ENCODE measurements at regions not wholly inside any gene's neighbourhood (a gene's known extent, or its start where the extent isn't known, plus 50 kb on each side); places are given as distances from the start of the nearest gene placed in this dataset.

DNA sequence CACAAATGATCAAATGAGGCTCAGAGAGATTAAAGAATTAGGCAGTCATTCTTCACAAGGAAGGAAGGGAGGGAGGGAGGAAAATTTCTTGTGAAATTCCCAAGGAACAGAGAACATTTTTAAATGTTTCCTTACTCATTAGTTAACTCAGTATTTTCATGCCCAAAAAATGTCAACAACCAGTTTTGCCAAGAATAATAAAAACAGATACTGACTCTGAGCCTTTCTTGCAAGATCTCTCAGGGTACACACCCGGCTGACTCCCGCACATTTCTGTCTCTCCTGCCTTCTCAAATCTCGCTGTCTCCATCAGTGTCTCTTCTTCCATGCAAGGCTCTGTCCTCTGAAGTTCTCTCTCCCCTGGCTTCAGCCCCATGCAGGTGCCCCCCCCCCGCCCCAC is 265.9 kb downstream of the TJP1 start:
- DNase-seq (no peak), ATAC-seq (no peak)
- peaks cover 13% of the 10 kb centered on the region for H3K27me3 Mint-ChIP-seq
- no peaks in the 10 kb centered on the region for H3K4me1 Mint-ChIP-seq
- H3K4me3 Mint-ChIP-seq, result no peak overlapping the region
- no peaks in the 10 kb centered on the region for H3K9me3 Mint-ChIP-seq
- no peaks in the 10 kb centered on the region for H3K36me3 Mint-ChIP-seq (ENCODE audit: low read depth)
- H3K27ac Mint-ChIP-seq, result no peak overlapping the region

DNA sequence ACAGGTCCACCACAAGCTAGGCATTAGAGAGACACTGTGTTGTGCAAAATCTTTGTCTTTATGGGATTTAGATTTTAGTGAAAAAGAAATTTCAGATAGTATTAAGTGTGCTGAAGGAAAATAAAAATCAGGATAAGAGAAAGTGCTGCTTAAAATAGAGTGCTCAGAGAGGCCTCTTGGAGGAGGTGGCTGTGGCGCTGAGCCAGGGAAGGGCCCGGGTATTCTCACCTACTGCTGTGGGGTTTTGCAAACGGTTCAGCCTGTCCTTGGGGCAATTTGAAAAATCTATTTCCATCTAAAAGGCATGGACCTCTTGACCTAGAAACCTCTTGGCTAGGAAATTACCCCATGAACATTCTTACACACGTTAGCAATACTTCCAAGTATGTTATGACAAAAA is 267.7 kb downstream of the TJP1 start:
- H3K27me3 Mint-ChIP-seq, result peaks cover 8% of the 10 kb centered on the region
- H3K36me3 Mint-ChIP-seq (ENCODE audit: low read depth), result no peaks in the 10 kb centered on the region
- H3K4me1 Mint-ChIP-seq, result no peaks in the 10 kb centered on the region
- H3K4me3 Mint-ChIP-seq, result no peak overlapping the region
- DNase-seq (no peak), ATAC-seq (no peak)
- no peaks in the 10 kb centered on the region for H3K9me3 Mint-ChIP-seq
- H3K27ac Mint-ChIP-seq, result no peak overlapping the region

DNA sequence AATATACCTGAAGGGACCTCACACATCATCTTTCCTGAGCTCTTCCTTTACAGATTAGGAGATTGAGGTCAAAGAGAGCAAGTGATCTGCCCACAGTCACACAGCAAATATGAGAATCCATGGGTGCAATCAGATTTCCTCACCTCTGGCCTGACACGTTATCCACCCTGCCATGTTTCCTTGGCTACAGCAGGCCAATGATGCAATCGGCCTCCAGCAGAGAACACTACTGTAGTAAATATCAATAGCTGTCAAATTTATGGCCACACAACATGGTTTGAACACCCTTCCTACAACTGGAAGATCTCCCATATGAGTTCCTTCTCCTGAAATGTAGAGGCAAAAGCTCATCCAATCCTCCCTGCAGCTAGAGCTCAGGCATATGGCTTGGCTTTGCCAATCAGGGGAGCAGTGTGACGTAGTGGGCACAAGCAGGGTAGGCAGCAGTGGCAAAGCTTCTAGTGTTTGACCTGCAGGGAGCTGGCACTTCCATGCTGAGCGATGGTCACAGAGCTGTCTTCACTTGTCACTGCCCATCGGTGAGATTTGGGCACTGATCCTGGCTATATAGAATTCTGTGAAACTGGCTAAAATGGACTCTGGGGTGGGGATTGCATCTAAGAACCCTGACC is 271.3 kb downstream of the TJP1 start:
- Mint-ChIP-seq H3K27ac (no peak overlapping the region), H3K27me3 (peaks cover 4% of the 10 kb centered on the region), H3K9me3 (peaks cover 4% of the 10 kb centered on the region), H3K4me3 (no peak overlapping the region), H3K4me1 (no peaks in the 10 kb centered on the region), H3K36me3 (ENCODE audit: low read depth) (peaks cover 1% of the 10 kb centered on the region)
- DNase-seq (no peak), ATAC-seq (no peak)

DNA sequence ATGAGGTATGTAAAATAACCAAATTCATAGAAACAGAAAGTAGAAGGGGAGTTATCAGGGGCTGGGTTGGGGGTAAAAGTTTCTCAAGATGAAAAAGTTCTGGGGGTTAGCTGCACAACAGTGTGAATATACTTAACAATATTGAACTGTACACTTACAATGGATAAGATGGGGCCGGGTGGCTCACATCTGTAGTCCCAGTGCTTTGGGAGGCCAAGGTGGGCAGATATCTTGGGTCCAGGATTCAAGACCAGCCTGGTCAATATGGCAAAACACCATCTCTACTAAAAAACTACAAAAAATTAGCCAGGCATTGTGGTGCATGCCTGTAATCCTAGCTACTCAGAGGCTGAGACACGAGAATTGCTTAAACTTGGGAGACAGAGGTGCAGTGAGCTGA is 274.3 kb downstream of the TJP1 start:
- Mint-ChIP-seq H3K27ac (no peak overlapping the region), H3K36me3 (ENCODE audit: low read depth) (peaks cover 1% of the 10 kb centered on the region), H3K4me1 (no peaks in the 10 kb centered on the region), H3K4me3 (no peak overlapping the region), H3K27me3 (peaks cover 4% of the 10 kb centered on the region), H3K9me3 (peaks cover 8% of the 10 kb centered on the region)
- ATAC-seq, result no peak
- no peak for DNase-seq

DNA sequence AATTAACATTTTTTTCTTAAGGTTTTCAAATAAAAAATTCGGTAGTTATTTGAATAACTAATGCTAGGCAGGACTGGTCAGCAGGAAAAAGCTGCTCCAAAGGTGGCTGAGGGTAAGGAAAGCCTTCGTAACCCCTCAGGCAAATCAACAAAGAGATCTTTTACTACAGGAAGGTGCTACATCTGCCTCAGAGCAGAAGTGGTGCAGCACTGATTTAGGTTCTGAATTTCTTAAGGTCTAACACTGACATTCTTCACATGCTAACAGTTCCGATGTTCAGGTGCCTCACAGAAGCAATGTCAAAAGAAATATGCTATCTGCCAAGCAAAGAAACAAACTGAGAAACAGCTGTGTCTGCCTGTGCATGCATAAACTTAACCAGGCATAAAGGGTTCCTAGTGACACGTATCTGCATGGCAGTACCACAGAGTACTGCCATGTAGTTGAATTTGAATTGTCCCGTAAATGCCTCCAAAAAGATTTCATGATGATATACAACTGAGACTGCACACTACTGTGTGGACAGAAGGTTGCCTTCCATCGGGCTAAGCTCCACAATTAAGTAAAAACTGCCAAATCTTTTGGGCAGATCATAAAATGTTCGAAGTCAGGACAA is 275.0 kb upstream of the NSMCE3 start:
- H3K36me3 Mint-ChIP-seq (ENCODE audit: low read depth), result peaks cover 1% of the 10 kb centered on the region
- peaks cover 7% of the 10 kb centered on the region for H3K27me3 Mint-ChIP-seq
- ATAC-seq (no peak), DNase-seq (no peak)
- no peak overlapping the region for H3K4me3 Mint-ChIP-seq
- H3K27ac Mint-ChIP-seq, result no peak overlapping the region
- peaks cover 8% of the 10 kb centered on the region for H3K9me3 Mint-ChIP-seq
- no peaks in the 10 kb centered on the region for H3K4me1 Mint-ChIP-seq

DNA sequence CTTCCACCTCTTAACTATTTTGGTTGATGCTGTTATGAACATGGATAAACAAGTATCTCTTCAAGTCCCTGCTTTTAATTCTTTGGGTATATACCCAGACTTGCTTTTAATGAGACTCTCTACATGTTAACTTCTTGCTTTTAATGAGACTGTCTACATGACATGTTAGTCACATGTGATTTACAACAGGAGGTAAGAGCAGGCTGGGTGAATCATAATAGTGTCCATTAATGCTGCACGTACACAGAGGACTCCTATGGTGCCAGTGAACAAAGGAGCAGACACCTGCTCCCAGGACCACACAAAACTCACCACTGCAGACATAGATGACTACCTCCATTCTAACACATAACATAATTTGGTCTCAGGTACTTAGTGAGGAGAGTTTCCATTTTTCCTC is 273.4 kb upstream of the NSMCE3 start:
- Mint-ChIP-seq H3K9me3 (peaks cover 8% of the 10 kb centered on the region), H3K27ac (no peak overlapping the region), H3K36me3 (ENCODE audit: low read depth) (peaks cover 1% of the 10 kb centered on the region), H3K27me3 (peaks cover 4% of the 10 kb centered on the region), H3K4me3 (no peak overlapping the region), H3K4me1 (no peaks in the 10 kb centered on the region)
- ATAC-seq, result no peak
- no peak for DNase-seq

DNA sequence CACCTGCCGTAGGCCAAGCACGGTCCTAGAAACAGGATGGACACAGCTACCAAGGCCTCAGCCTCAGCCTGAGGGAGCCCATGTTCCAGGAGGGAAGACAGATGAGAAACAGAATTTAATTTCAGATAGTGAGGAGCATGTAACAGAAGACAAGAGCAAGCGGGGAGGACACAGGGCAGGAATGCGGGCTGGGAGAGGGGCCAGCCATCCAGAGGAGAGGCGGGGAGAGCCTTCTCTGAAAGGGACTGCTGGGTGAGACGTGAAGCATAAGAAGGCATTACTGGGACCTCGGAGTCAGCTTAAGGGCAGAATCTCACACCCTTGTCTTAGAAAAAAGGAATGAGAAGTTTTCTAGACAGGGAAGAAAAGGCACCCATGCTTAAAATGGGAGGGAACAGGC is 271.7 kb upstream of the NSMCE3 start:
- DNase-seq (no peak), ATAC-seq (no peak)
- Mint-ChIP-seq H3K27me3 (peaks cover 4% of the 10 kb centered on the region), H3K36me3 (ENCODE audit: low read depth) (peaks cover 1% of the 10 kb centered on the region), H3K27ac (no peak overlapping the region), H3K9me3 (peaks cover 7% of the 10 kb centered on the region), H3K4me1 (no peaks in the 10 kb centered on the region), H3K4me3 (no peak overlapping the region)

DNA sequence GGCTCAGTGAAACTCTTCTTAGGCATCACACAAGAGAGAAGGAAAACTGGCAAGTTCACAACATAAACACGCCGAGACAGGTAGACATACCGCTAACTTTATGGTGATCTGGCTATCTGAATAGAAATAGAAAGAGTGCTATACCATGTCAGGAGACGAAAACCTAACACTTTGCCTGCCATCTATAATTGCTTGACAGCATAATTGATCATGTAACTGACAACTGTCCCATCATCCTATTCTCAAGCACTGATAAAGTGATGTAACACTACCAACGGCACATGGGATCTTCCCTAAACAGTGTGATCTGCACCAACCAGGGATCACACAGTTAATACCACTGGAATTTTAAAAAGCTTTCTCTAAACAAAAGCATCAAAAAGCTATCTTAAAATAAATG is 270.9 kb upstream of the NSMCE3 start:
- no peak for ATAC-seq
- Mint-ChIP-seq H3K27me3 (peaks cover 4% of the 10 kb centered on the region), H3K36me3 (ENCODE audit: low read depth) (no peaks in the 10 kb centered on the region), H3K27ac (no peak overlapping the region), H3K9me3 (no peaks in the 10 kb centered on the region), H3K4me3 (no peak overlapping the region), H3K4me1 (no peaks in the 10 kb centered on the region)
- DNase-seq, result no peak

DNA sequence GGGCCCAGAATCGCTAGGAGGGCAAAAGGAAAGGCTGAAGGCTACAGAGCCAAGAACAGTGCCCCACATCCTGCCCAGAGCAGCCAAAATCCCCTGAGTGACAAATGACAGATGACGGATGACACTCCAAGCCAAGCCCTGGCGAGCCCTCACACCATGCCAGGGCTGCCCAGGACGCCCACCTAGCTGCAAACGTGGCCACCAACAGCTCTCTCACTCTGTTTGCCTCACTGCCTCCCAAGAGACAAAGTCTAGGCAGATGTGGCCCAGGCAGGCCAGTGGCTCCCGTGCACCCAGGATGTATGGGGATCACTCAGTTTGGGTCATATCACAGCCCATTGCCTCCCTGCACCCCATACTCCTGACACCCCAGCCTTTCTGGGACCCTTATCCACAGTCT is 270.1 kb upstream of the NSMCE3 start:
- Mint-ChIP-seq H3K4me3 (no peak overlapping the region), H3K27me3 (peaks cover 4% of the 10 kb centered on the region), H3K4me1 (no peaks in the 10 kb centered on the region), H3K27ac (no peak overlapping the region), H3K36me3 (ENCODE audit: low read depth) (no peaks in the 10 kb centered on the region), H3K9me3 (no peaks in the 10 kb centered on the region)
- DNase-seq (no peak), ATAC-seq (no peak)

DNA sequence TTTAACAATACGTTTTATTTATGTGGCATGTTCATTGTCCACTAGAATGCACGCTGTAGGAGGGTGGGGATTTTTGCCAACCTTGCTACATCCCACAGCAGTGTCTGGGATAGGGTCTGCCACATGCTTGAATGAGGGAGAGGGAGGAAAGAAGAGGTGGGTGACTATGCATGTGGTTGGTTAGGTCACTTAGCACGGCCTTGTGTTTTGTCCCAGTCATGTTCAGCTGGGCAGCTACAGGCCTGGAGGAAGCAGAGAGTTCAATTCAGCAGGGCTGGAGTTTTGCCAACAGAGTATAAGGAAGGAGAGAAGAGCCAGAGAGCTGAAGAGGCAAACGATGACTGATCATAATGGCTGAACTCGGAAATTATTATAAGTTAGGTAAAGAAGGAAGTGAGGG is 268.4 kb upstream of the NSMCE3 start:
- ATAC-seq (no peak), DNase-seq (no peak)
- H3K36me3 Mint-ChIP-seq (ENCODE audit: low read depth), result no peaks in the 10 kb centered on the region
- no peak overlapping the region for H3K4me3 Mint-ChIP-seq
- H3K9me3 Mint-ChIP-seq, result no peaks in the 10 kb centered on the region
- no peak overlapping the region for H3K27ac Mint-ChIP-seq
- no peaks in the 10 kb centered on the region for H3K4me1 Mint-ChIP-seq
- H3K27me3 Mint-ChIP-seq, result peaks cover 4% of the 10 kb centered on the region

DNA sequence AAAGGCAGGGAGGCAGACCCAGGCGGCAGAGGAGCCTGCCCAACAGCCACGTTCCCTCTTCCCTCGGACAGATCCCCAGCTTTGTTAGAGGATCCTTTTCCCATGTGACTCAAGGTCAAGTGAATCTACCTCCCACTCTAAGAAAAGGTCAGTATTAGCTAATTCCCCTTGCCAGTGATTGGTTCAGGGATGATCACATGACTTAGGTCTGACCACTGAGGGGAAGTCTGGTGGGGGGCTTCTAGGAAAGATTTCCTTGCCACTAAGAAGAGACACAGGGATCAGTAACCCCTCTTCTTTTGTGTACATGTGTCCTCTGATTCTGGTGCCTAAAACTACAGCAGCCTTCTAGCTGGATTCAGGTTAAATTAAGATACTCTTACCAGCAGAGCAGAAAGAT is 266.3 kb upstream of the NSMCE3 start:
- Mint-ChIP-seq H3K36me3 (ENCODE audit: low read depth) (no peaks in the 10 kb centered on the region), H3K27me3 (no peaks in the 10 kb centered on the region), H3K4me1 (no peaks in the 10 kb centered on the region), H3K27ac (no peak overlapping the region), H3K4me3 (no peak overlapping the region), H3K9me3 (no peaks in the 10 kb centered on the region)
- DNase-seq (no peak), ATAC-seq (no peak)

DNA sequence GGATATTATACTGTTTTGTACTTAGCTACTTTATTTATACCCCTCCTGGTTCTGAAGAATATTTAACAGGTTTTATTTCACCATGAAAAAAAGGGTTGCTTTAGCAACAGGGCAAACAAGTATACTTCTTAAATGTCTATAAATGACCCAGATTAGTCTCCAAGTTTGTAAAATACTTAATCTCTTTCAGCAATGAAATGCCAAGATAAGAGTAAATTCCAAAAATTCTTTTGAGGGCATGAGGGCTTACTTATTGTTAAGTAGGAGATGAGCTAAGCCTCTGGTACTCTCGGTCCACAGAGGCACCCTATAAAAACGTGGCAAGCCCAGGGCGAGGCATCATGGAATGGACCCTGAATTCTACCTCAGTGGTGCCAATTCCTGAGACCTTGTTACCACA is 264.8 kb upstream of the NSMCE3 start:
- no peak overlapping the region for H3K27ac Mint-ChIP-seq
- ATAC-seq, result no peak
- no peaks in the 10 kb centered on the region for H3K9me3 Mint-ChIP-seq
- DNase-seq, result no peak
- H3K4me1 Mint-ChIP-seq, result no peaks in the 10 kb centered on the region
- H3K27me3 Mint-ChIP-seq, result no peaks in the 10 kb centered on the region
- no peak overlapping the region for H3K4me3 Mint-ChIP-seq
- no peaks in the 10 kb centered on the region for H3K36me3 Mint-ChIP-seq (ENCODE audit: low read depth)

DNA sequence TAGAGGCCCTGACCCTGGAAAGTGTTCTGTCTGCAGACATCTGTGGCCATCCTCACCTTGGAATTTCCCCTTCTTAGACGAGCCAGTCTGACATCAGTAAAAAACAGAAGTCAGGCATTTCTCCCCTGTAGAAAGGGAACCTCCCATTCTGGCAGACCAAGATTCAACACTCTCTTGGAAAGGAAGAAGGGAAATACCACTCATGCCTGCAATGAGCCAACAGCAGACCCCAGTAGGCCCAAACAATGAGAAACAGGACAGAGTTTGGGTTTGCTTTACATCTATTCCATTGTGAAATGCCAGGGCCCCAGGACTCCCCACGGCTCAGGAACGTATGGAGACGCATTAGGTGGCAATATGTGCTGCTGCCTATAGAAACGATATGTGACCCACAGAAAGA is 264.0 kb upstream of the NSMCE3 start:
- H3K4me1 Mint-ChIP-seq, result no peaks in the 10 kb centered on the region
- H3K36me3 Mint-ChIP-seq (ENCODE audit: low read depth), result no peaks in the 10 kb centered on the region
- DNase-seq (no peak), ATAC-seq (no peak)
- no peaks in the 10 kb centered on the region for H3K9me3 Mint-ChIP-seq
- H3K27ac Mint-ChIP-seq, result no peak overlapping the region
- H3K4me3 Mint-ChIP-seq, result no peak overlapping the region
- H3K27me3 Mint-ChIP-seq, result peaks cover under 1% of the 10 kb centered on the region

DNA sequence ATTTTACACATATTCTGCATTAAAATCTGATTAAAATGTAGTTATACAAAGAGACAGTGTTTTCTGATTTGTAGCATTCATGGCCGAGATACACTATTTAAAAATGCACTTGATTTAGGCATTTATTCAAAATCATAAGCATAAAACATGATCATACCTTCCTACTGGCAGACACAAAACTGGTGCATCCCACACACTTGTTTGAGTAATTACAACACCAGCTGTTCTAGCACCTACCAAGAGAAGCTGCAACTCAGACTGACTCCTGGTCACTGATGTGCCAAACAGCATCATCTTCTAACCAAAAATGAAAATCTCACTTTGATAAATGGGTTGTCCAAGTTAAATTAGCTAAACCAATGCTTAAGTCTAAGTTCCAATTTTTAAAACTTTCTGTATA is 262.7 kb upstream of the NSMCE3 start:
- no peak for DNase-seq
- no peaks in the 10 kb centered on the region for H3K36me3 Mint-ChIP-seq (ENCODE audit: low read depth)
- no peaks in the 10 kb centered on the region for H3K4me1 Mint-ChIP-seq
- no peak overlapping the region for H3K4me3 Mint-ChIP-seq
- no peak for ATAC-seq
- no peak overlapping the region for H3K27ac Mint-ChIP-seq
- peaks cover 4% of the 10 kb centered on the region for H3K27me3 Mint-ChIP-seq
- no peaks in the 10 kb centered on the region for H3K9me3 Mint-ChIP-seq

DNA sequence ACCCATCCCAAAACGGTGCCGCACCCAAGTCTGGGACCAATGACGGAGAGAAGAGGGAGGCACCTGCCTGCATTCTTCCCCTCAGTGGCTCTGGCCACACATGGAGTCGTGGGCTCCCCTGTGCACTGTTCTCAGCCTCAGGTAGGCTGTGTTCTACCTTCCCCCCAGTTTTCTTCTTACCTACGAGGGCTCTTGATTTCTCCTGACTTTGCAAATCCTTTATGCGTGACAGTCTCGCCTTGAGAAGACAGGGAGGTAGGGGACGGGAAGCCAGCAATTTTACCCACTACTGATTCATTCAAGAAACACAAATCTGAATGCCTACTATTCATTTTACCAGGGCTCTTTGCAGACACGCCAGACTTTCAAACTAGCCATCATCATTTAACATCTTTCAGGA is 261.3 kb upstream of the NSMCE3 start:
- Mint-ChIP-seq H3K9me3 (no peaks in the 10 kb centered on the region), H3K4me1 (no peaks in the 10 kb centered on the region), H3K27ac (no peak overlapping the region), H3K36me3 (ENCODE audit: low read depth) (no peaks in the 10 kb centered on the region), H3K27me3 (peaks cover 4% of the 10 kb centered on the region), H3K4me3 (no peak overlapping the region)
- no peak for ATAC-seq
- DNase-seq, result no peak

DNA sequence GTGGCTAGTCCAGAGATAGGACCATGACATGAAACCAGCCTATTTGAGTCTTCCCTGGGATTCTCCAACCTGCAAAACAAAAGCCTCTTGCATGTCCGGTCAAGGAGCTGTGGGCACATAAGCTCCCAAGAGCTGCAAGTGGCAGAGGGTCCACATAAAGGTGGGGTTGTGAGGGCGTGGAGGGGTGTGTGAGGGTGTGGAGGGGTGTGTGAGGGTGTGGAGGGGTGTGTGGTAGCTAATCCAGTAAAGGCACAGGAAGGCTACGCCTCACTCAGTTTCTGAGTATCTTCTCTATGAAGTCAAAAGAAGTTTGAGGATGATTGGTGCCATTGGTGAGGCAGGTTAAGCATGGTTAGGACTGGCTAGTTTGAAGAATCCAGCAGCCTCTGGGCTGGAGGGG is 259.4 kb upstream of the NSMCE3 start:
- Mint-ChIP-seq H3K27me3 (peaks cover 5% of the 10 kb centered on the region), H3K9me3 (no peaks in the 10 kb centered on the region), H3K27ac (no peak overlapping the region), H3K4me3 (no peak overlapping the region), H3K36me3 (ENCODE audit: low read depth) (no peaks in the 10 kb centered on the region), H3K4me1 (no peaks in the 10 kb centered on the region)
- DNase-seq, result no peak
- ATAC-seq, result no peak

All from activated naive CD8-positive, alpha-beta T cell treated with anti-CD3 and anti-CD28 coated beads, Interleukin-2, amount 50 U/mL, for 24 hours (primary cell).